Activated CD8-positive, alpha-beta memory T cell treated with anti-CD3 and anti-CD28 coated beads, Interleukin-2, amount 50 U/mL, for 1 hour (primary cell): ENCODE measurements at regions not wholly inside any gene's neighbourhood (a gene's known extent, or its start where the extent isn't known, plus 50 kb on each side); places are given as distances from the start of the nearest gene placed in this dataset.
"Not testable (repeated sequence)": the region's sequence is repeated elsewhere in the genome, so short reads cannot be mapped to it uniquely, and the experiment has no call there.

ENCODE experiments used
- DNase-seq: peaks from one replicate; pipeline ENCODE4 v3.0.0-alpha.2; 2020; ENCODE audit errors: extremely low read depth

GRCh38 chr14:48052973-48053372 is 377.6 kb upstream of the MDGA2 start:
- DNase-seq: no peak

- DNase-seq: no peak
These were observed 360.4 kb upstream of the MDGA2 start for GRCh38 chr14:48035836-48036235.

- no peak for DNase-seq
These were observed 351.7 kb upstream of the MDGA2 start for GRCh38 chr14:48027115-48027514.

GRCh38 chr14:48023881-48024280 is 348.5 kb upstream of the MDGA2 start:
- DNase-seq: no peak

- not testable (repeated sequence) for DNase-seq
These were observed 336.1 kb upstream of the MDGA2 start for GRCh38 chr14:48011484-48011883.

GRCh38 chr14:48008646-48009045 is 333.2 kb upstream of the MDGA2 start:
- no peak for DNase-seq

- DNase-seq: no peak
These were observed 330.6 kb upstream of the MDGA2 start for GRCh38 chr14:48005986-48006385.

- no peak for DNase-seq
These were observed 318.5 kb upstream of the MDGA2 start for GRCh38 chr14:47993883-47994282.

GRCh38 chr14:47988175-47988574 is 312.8 kb upstream of the MDGA2 start:
- no peak for DNase-seq

GRCh38 chr14:47978871-47979270 is 303.5 kb upstream of the MDGA2 start:
- DNase-seq: no peak

- no peak for DNase-seq
These were observed 300.7 kb upstream of the MDGA2 start for GRCh38 chr14:47976139-47976538.

- no peak for DNase-seq
These were observed 290.8 kb upstream of the MDGA2 start for GRCh38 chr14:47966076-47966810.

- DNase-seq: no peak
These were observed 286.2 kb upstream of the MDGA2 start for GRCh38 chr14:47961634-47962033.

- DNase-seq: no peak
These were observed 284.3 kb upstream of the MDGA2 start for GRCh38 chr14:47959740-47960139.

- no peak for DNase-seq
These were observed 273.6 kb upstream of the MDGA2 start for GRCh38 chr14:47949006-47949405.

GRCh38 chr14:47935332-47935731 is 259.9 kb upstream of the MDGA2 start:
- no peak for DNase-seq

GRCh38 chr14:47929334-47929733 is 253.9 kb upstream of the MDGA2 start:
- DNase-seq: no peak

- no peak for DNase-seq
These were observed 245.7 kb upstream of the MDGA2 start for GRCh38 chr14:47921133-47921532.

- DNase-seq: no peak
These were observed 244.6 kb upstream of the MDGA2 start for GRCh38 chr14:47919997-47920396.

GRCh38 chr14:47919334-47919846 is 244.0 kb upstream of the MDGA2 start:
- DNase-seq: no peak

GRCh38 chr14:47917344-47917954 is 242.0 kb upstream of the MDGA2 start:
- DNase-seq: no peak

- not testable (repeated sequence) for DNase-seq
These were observed 225.7 kb upstream of the MDGA2 start for GRCh38 chr14:47901141-47901540.

- DNase-seq: no peak
These were observed 224.3 kb upstream of the MDGA2 start for GRCh38 chr14:47899685-47900084.
